Aorta (tissue), 5 donors: ENCODE measurements at regions not wholly inside any gene's neighbourhood (a gene's known extent, or its start where the extent isn't known, plus 50 kb on each side); places are given as distances from the start of the nearest gene placed in this dataset.

Experiments
- ATAC-seq: fragments of 200-7000 bp; cut with Tn5 transposase; one replicate; pipeline ENCODE4 v1.9.1; 2022; ENCODE audit warnings: moderate library complexity; ENCODE audit not compliant: low FRiP score
- DNase-seq, 2 donors: peaks; one replicate each; pipeline ENCODE4 v3.0.0-alpha.2; 2020
- H3K27ac ChIP-seq, 2 donors: one replicate each; pipeline ENCODE4 v1.5.1; 2013; ENCODE audit warnings: low read length in 2 of 2, mild to moderate bottlenecking in 2 of 2, moderate library complexity in 2 of 2, control low read depth in 1 of 2, inconsistent platforms in 1 of 2, low read depth in 1 of 2
- H3K27me3 ChIP-seq, 2 donors: one replicate each; pipeline ENCODE4 v1.6.1; 2013; ENCODE audit warnings: control low read depth in 1 of 2, low read length in 1 of 2, mild to moderate bottlenecking in 1 of 2, moderate library complexity in 1 of 2; ENCODE audit not compliant: insufficient read depth in 2 of 2, control insufficient read depth in 1 of 2
- H3K36me3 ChIP-seq, 2 donors: one replicate each; pipeline ENCODE4 v1.6.1; 2013; ENCODE audit warnings: control low read depth in 1 of 2, low read length in 1 of 2, mild to moderate bottlenecking in 1 of 2; ENCODE audit not compliant: insufficient read depth in 2 of 2, control insufficient read depth in 1 of 2
- H3K4me1 ChIP-seq, 2 donors: one replicate each; pipeline ENCODE4 v1.6.1; 2013; ENCODE audit warnings: low read length in 2 of 2, control low read depth in 1 of 2, mild to moderate bottlenecking in 1 of 2, moderate library complexity in 1 of 2; ENCODE audit not compliant: insufficient read depth in 2 of 2, control insufficient read depth in 1 of 2
- H3K4me3 ChIP-seq, 2 donors: one replicate each; pipeline ENCODE4 v1.5.1; 2013; ENCODE audit warnings: low read length in 2 of 2, control low read depth in 1 of 2, mild to moderate bottlenecking in 1 of 2
- H3K9me3 ChIP-seq: one replicate; pipeline ENCODE4 v1.6.1; 2013; ENCODE audit warnings: mild to moderate bottlenecking, low read length; ENCODE audit not compliant: control insufficient read depth
- WGBS, 2 donors: extraction: QIAGEN DNeasy Blood & Tissue Kit; methylation state at CpG; one replicate each; pipeline ENCODE4 v1.1.7; 2013; 5-methylcytosine and 5-hydroxymethylcytosine counted together
- intact Hi-C, 2 donors: fragments of 100-400 bp; cut with DNase I; formaldehyde crosslinking; loops; one replicate each; pipeline versions ENCODE4 v1.14.2 to v1.15.0; 2022
- donor health status: healthy with polysubstance abuse.
- donor health status: Bipolar disorder and iron deficiency.
- donor health status: DM: no; HTN: no; CAD: no.
- donor health status: DM: no; HTN: no; CAD: no.
- donor health status: DM: yes; HTN: yes; CAD: no.

DNA sequence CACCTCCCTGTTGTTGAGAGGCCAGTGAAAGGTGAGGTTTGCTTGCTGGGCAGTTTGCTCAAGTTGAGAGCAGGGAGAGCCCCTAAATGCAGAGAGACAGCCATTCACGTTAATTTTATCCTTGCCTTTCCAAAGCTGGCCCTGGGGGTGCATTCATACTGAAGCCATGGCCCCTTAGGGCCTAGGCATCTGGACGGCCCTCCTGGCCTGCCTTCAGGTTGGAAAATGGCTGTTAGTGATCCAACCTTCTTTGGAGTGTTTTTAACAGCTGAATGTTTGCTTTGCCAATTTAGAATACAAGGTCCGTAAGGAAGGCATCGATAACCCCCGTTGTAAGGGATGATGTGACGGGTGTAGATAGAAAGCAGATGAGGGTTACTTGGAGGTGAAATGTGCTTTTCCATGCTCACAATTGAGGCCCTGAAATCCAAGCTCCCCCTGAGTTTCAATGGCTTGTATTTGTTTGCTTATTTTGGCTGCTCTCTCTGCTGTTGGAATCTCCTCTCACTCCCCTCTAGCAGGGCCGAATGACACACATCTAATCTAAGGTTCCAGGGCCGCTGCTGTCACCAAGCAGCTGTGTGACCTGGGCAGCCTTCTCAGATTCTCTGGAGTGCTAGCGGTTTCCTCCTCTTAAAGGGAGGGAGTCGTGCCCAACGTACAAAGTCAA lies 171.6 kb upstream of the MKI67 start:
- no peaks in the 10 kb centered on the region for H3K9me3 ChIP-seq
- no peaks in the 10 kb centered on the region for H3K36me3 ChIP-seq
- H3K4me1 ChIP-seq = no peaks in the 10 kb centered on the region
- no peak overlapping the region for H3K4me3 ChIP-seq
- no peaks in the 10 kb centered on the region for H3K27me3 ChIP-seq
- 17 to 24% methylated on average over 11 of the region's 11 CpGs for WGBS, 2 donors
- ATAC-seq = peak; percentile 16
- no peak for DNase-seq
- intact Hi-C loops = no loop called here
- H3K27ac ChIP-seq = no peak overlapping the region

DNA sequence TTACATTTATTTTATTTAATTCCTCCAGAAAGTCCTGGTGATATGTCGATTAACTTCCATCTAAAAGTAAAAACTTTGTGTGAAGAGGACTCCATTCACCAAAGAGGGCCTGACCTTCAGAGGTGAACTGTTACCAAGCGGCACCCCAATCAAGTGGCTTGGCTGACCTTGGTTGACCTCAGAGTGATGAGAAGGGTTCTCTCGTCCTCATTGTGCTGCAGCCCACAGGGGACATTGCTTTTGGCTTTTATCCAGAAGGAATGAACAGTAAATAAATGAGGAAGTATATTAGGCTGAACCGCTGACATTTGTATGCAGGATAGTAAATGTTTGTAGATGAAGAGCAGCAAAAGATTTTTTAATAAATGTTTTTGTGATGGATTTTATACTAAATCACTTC lies 172.4 kb upstream of the MKI67 start:
- ATAC-seq (no peak), DNase-seq (no peak)
- Histone ChIP-seq H3K36me3 (no peaks in the 10 kb centered on the region), H3K27ac (no peak overlapping the region), H3K4me1 (no peaks in the 10 kb centered on the region), H3K9me3 (no peaks in the 10 kb centered on the region), H3K4me3 (no peak overlapping the region), H3K27me3 (no peaks in the 10 kb centered on the region)
- WGBS, 2 donors = 76 to 84% methylated on average over 4 of the region's 4 CpGs
- intact Hi-C loops = no loop called here

DNA sequence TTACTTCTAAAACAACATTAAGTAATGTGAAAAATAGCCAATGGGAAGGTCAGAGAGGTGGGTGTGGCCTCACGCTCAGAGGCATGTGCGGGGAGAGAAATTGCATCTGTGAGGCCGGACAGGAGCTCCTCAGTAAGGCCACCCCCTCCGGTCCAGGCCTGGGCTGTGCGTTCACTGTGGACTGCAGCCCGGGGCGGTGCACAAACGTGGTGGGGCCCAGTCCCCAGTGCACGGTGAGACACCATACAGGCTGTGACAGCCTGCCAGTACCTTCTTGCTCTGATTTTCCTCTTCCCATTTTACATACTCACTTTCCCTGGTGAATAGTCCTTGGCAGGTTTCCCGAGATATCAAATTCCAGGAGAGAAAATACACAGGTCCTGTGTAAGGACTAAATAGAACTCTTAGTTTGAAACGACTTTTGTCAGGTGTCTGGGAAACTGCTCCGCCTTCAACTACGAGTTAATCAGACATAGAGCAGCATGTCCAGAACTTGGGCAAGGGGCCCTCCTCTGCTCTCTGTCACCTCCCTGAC lies 174.1 kb upstream of the MKI67 start:
- intact Hi-C loops = no loop called here

DNA sequence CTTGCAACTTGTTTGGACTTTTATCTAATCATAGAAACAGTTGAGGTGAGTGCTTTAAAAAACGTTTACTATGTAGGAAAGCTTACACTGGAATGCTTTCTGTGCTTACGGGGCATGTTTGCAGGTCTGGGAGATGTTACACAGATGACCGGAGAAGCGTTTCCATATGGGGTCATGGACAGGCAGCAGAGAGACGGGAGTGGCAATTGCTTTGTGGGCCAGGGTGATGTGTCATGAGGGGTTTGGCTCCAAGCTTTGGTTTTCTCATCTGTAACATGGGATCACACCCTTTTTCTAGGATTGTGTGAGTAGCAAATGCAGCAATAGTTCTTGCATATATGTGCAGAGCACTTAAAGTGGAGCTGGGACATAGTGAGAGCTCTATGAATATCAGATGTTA lies 174.8 kb upstream of the MKI67 start:
- Histone ChIP-seq H3K9me3 (no peaks in the 10 kb centered on the region), H3K36me3 (no peaks in the 10 kb centered on the region), H3K4me3 (no peak overlapping the region), H3K27me3 (no peaks in the 10 kb centered on the region), H3K27ac (no peak overlapping the region), H3K4me1 (no peaks in the 10 kb centered on the region)
- intact Hi-C loops = no loop called here
- ATAC-seq (no peak), DNase-seq (no peak)
- 91 to 94% methylated on average over 5 of the region's 5 CpGs for WGBS, 2 donors

More for the DNA sequence above, 174.1 kb upstream of the MKI67 start:
- no peak overlapping the region for H3K27ac ChIP-seq
- DNase-seq (no peak), ATAC-seq (no peak)
- H3K9me3 ChIP-seq = no peaks in the 10 kb centered on the region
- H3K36me3 ChIP-seq = no peaks in the 10 kb centered on the region
- no peaks in the 10 kb centered on the region for H3K4me1 ChIP-seq
- WGBS, 2 donors = 81 to 83% methylated on average over 13 of the region's 13 CpGs
- H3K4me3 ChIP-seq = no peak overlapping the region
- H3K27me3 ChIP-seq = no peaks in the 10 kb centered on the region

DNA sequence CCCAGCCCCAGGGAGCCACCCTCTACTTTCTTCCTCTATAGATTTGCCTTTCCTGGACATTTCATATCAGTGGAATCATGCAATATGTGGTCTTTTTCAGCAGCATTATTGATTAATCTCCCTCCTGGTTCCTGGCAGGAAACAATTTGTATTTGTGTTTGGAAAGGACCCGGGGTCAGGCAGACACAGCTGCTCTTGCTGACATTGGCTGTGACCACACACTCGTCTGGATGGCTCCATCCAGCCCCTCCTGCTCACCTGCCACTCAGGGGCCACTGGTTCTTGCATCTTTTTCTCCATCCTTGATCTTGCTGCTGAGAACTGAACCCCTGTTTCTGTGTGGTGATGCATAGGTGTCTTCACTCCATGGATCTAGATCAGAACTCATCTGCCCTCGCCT lies 176.6 kb upstream of the MKI67 start:
- ATAC-seq = no peak
- WGBS, 2 donors = 73 to 79% methylated on average over 3 of the region's 3 CpGs
- intact Hi-C loops = no loop called here

DNA sequence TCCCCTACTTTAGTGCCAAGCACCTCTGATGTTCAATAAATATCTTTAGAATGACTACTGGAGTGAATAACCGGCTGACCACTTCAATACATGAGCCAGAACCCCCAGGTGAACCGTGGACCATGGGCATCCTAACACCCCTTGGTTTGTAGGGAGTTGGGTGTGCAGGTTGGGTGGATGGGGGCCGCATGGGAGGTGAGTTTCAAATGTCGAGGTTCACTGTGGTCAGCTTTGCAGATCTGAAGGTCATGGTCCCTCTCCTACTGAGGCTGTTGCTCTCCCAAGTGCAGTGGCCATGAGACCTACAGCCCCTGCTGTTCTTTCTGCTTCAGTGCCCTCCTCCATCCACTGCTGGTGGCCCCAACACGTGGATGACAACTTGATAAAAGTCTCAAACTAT lies 178.0 kb upstream of the MKI67 start:
- H3K27ac ChIP-seq = no peak overlapping the region
- no peaks in the 10 kb centered on the region for H3K27me3 ChIP-seq
- ATAC-seq (no peak), DNase-seq (no peak)
- intact Hi-C loops = no loop called here
- H3K36me3 ChIP-seq = no peaks in the 10 kb centered on the region
- H3K9me3 ChIP-seq = no peaks in the 10 kb centered on the region
- 89% methylated on average over 5 of the region's 5 CpGs for WGBS, 2 donors
- no peak overlapping the region for H3K4me3 ChIP-seq
- no peaks in the 10 kb centered on the region for H3K4me1 ChIP-seq

More for the DNA sequence above, 176.6 kb upstream of the MKI67 start:
- Histone ChIP-seq H3K4me1 (no peaks in the 10 kb centered on the region), H3K36me3 (no peaks in the 10 kb centered on the region), H3K9me3 (no peaks in the 10 kb centered on the region), H3K27me3 (no peaks in the 10 kb centered on the region), H3K4me3 (no peak overlapping the region), H3K27ac (no peak overlapping the region)
- DNase-seq = no peak

DNA sequence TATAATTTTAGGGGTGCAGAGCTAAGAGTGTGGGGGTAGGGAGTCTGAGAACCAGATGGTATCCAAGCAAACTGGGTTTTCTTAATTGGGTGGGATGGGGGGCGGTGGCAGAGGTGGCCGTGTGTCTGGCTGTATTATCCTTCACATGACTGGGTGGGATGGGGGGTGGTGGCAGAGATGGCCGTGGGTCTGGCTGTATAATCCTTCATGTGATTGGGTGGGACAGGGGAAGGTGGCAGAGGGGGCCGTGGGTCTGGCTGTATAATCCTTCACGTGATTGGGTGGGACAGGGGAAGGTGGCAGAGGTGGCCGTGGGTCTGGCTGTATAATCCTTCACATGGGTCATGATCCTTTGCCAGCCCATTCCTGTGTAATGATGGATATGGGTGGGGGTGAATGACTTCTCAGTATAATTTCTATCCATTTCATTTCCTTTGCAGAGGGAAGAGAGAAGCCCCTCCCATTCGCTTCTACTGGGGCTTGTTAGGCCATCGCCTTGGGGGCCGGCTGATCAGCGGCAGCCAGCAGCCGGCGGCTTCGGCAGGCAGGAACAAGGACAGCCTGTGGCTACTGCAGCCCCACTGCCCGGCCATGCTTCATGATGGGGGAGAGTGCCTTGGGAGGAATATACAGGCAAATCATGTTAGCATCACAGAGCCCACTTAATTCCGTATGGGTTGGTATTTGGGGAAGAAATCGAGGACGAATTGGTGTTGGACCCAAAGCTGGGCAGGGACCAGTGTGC lies 179.6 kb upstream of the MKI67 start:
- ATAC-seq = no peak
- Histone ChIP-seq H3K27ac (no peak overlapping the region), H3K4me3 (no peak overlapping the region), H3K36me3 (no peaks in the 10 kb centered on the region), H3K27me3 (no peaks in the 10 kb centered on the region), H3K9me3 (no peaks in the 10 kb centered on the region), H3K4me1 (no peaks in the 10 kb centered on the region)
- DNase-seq = no peak
- WGBS, 2 donors = 67 to 79% methylated on average over 17 of the region's 17 CpGs
- intact Hi-C loops = no loop called here

DNA sequence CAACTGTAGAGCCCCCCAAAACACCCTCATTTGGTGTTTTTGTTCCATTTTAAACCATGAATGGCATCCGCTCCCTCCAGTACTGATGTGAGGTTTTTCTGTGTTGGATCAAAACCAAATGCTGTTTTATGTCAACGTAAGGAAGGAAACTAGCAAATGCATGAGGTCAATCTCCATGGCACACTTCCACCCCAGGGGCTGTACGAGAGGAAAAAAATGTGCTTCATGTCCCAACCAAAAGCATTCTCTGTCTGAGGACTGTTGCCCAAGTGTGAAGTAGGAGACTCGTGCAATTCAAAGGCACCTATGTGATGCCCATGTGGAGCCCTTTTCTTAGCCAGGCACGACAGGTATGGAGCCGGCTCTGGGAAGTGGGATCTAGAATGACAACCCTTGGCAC lies 180.3 kb upstream of the MKI67 start:
- DNase-seq (no peak), ATAC-seq (no peak)
- no peaks in the 10 kb centered on the region for H3K4me1 ChIP-seq
- H3K9me3 ChIP-seq = no peaks in the 10 kb centered on the region
- no peak overlapping the region for H3K4me3 ChIP-seq
- H3K27ac ChIP-seq = no peak overlapping the region
- H3K27me3 ChIP-seq = no peaks in the 10 kb centered on the region
- H3K36me3 ChIP-seq = no peaks in the 10 kb centered on the region
- 17 to 22% methylated on average over 6 of the region's 6 CpGs for WGBS, 2 donors
- intact Hi-C loops = no loop called here

DNA sequence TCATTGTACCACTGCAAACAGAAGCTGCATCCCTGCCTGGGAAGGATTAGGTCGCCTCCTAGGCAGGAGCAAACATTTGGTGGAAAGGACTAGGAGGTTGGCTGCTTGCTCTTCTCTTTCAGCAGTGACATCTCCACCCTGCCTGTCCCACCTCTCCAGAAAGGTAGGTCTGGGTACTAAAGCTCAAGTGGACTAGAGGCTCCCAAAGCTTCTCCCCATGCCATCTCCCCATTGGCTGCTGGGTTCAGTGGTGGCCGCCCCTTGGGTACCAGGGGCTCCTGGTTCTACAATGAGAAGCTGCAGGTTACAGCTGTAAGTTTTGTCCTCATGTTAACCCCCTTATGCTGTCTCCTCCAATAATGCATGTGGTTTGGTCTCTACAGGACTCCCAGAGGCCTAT lies 180.7 kb upstream of the MKI67 start:
- no peak overlapping the region for H3K27ac ChIP-seq
- H3K9me3 ChIP-seq = no peaks in the 10 kb centered on the region
- DNase-seq (no peak), ATAC-seq (no peak)
- H3K4me3 ChIP-seq = no peak overlapping the region
- H3K36me3 ChIP-seq = no peaks in the 10 kb centered on the region
- no peaks in the 10 kb centered on the region for H3K4me1 ChIP-seq
- WGBS, 2 donors = 74 to 80% methylated on average over 2 of the region's 2 CpGs
- no peaks in the 10 kb centered on the region for H3K27me3 ChIP-seq
- intact Hi-C loops = no loop called here
